Panc1 (cell line): ENCODE measurements at regions not wholly inside any gene's neighbourhood (a gene's known extent, or its start where the extent isn't known, plus 50 kb on each side); places are given as distances from the start of the nearest gene placed in this dataset.

Experiments
- ATAC-seq: fragments of 200-7000 bp; cut with Tn5 transposase; 2 replicates; pipeline ENCODE4 v1.9.1; 2020; ENCODE audit warnings: mild to moderate bottlenecking, moderate library complexity
- BruUV-seq: library from RNA; stranded (reverse); fragments of 400-500 nt; replicated peaks from 2 replicates; lab custom pipeline; 2021; lab: Mats Ljungman, UMichigan
- CTCF ChIA-PET: fragments of 300-600 bp; sonication (Branson Sonifier 250); formaldehyde crosslinking; loops from one replicate; lab custom pipeline; 2022; ENCODE audit warnings: antibody characterized with exemption; lab: Charles Lee
- POLR2A ChIA-PET: fragments of 300-600 bp; sonication (Branson Sonifier 250); formaldehyde crosslinking; loops from one replicate; lab custom pipeline; 2022; ENCODE audit warnings: antibody characterized with exemption; lab: Charles Lee
- DNase-seq: peaks from one replicate; pipeline ENCODE4 v3.0.0-alpha.2; 2010; ENCODE audit warnings: low read depth, low spot score
- H3K27ac ChIP-seq: 2 replicates; pipeline ENCODE4 v1.5.1; 2011; ENCODE audit warnings: mild to moderate bottlenecking, low read length, inconsistent platforms
- H3K27me3 ChIP-seq: fragments of 200-500 bp; sonication (Bioruptor generic); 2 replicates; pipeline ENCODE4 v1.6.0; 2014; ENCODE audit warnings: low read length, inconsistent platforms; ENCODE audit not compliant: control insufficient read depth, insufficient read depth
- H3K36me3 ChIP-seq: fragments of 200-500 bp; sonication (Bioruptor generic); 2 replicates; pipeline ENCODE4 v1.5.1; 2014; ENCODE audit warnings: inconsistent platforms, mild to moderate bottlenecking, low read length, moderate library complexity; ENCODE audit not compliant: control insufficient read depth, insufficient read depth
- H3K4me1 ChIP-seq: 2 replicates; pipeline ENCODE4 v1.5.1; 2011; ENCODE audit warnings: inconsistent platforms, mild to moderate bottlenecking, low read length, moderate library complexity; ENCODE audit not compliant: control insufficient read depth, insufficient read depth
- H3K4me3 ChIP-seq, 2 experiments: 2 replicates each; pipeline ENCODE4 v1.5.1; 2011 to 2012; ENCODE audit warnings: low read depth in 2 of 2, low read length in 2 of 2, mild to moderate bottlenecking in 2 of 2, inconsistent platforms in 1 of 2, moderate library complexity in 1 of 2
- H3K9me3 ChIP-seq: fragments of 200-500 bp; sonication (Bioruptor generic); 2 replicates; pipeline ENCODE4 v1.5.1; 2014; ENCODE audit warnings: low read depth, mild to moderate bottlenecking, inconsistent platforms, low read length, moderate library complexity; ENCODE audit not compliant: control insufficient read depth, insufficient read depth
- POLR2AphosphoS5 ChIP-seq: IDR thresholded peaks from 2 replicates; pipeline ENCODE4 v1.6.1; 2012; ENCODE audit warnings: mild to moderate bottlenecking, low read depth, low read length, moderate library complexity
- REST ChIP-seq, 2 experiments: IDR thresholded peaks; 2 replicates each; pipeline ENCODE4 v1.6.1; 2011 to 2012; ENCODE audit warnings: low read depth in 2 of 2, control low read depth in 1 of 2, low read length in 1 of 2, mild to moderate bottlenecking in 1 of 2, moderate library complexity in 1 of 2; ENCODE audit not compliant: insufficient read depth in 1 of 2
- SIN3A ChIP-seq: IDR thresholded peaks from 2 replicates; pipeline ENCODE4 v1.6.1; 2012; ENCODE audit warnings: low read depth, mild to moderate bottlenecking, low read length, moderate library complexity, borderline replicate concordance; ENCODE audit not compliant: insufficient read depth
- TCF7L2 ChIP-seq: IDR thresholded peaks from 2 replicates; pipeline ENCODE4 v1.6.1; 2011; ENCODE audit warnings: mild to moderate bottlenecking, low read depth, low read length, inconsistent platforms
- in situ Hi-C: cut with HindIII; loops from 2 replicates; pipeline ENCODE4 v1.10.0; 2016; ENCODE audit warnings: low sequenced_read_pairs, low pct_unique_long_range_greater_than_20kb
- intact Hi-C: fragments of 100-400 bp; cut with micrococcal nuclease; formaldehyde crosslinking; loops from one replicate; pipeline ENCODE4 v1.10.0; 2022; ENCODE audit not compliant: unreplicated experiment
- TF ChIP-seq, protein P1 (sequence below): fragments of 450-650 bp; IDR thresholded peaks from 2 replicates; pipeline ENCODE4 v1.5.1; 2017; ENCODE audit warnings: mild to moderate bottlenecking

DNA sequence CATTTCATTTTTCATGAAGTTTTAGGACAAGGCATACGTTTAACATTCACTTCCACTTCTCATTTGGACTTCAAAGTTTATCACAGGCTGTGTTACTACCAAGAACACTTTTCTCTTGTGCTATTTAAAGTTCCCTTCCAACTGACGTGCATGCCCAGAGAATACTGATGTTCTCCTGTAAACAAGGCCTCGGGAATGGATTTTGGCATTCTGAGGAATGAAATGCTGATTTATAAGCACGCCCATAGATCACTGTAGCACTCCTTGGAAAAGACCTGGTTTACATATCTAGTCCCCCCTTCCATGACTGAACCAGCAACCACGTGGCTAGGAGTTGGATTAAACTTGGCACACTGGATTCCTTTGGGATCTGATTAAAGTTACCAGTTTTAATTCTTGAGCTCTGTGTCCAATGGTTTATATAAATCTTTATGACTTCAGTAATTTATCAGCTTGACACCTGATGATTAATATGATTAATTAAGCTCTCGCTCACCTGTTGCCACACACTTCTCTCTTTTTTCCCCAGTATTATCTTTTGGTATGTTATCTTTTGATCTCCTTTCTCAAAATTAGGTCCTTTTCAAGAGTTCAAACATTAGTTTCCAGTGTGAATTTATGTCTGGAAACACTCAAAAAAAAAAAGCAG, 122.4 kb upstream of the HAND2 start:
- no peak for TF ChIP-seq POLR2AphosphoS5
- TF ChIP-seq, protein P1, sequence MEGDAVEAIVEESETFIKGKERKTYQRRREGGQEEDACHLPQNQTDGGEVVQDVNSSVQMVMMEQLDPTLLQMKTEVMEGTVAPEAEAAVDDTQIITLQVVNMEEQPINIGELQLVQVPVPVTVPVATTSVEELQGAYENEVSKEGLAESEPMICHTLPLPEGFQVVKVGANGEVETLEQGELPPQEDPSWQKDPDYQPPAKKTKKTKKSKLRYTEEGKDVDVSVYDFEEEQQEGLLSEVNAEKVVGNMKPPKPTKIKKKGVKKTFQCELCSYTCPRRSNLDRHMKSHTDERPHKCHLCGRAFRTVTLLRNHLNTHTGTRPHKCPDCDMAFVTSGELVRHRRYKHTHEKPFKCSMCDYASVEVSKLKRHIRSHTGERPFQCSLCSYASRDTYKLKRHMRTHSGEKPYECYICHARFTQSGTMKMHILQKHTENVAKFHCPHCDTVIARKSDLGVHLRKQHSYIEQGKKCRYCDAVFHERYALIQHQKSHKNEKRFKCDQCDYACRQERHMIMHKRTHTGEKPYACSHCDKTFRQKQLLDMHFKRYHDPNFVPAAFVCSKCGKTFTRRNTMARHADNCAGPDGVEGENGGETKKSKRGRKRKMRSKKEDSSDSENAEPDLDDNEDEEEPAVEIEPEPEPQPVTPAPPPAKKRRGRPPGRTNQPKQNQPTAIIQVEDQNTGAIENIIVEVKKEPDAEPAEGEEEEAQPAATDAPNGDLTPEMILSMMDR = no peak
- no peak for TF ChIP-seq REST (IDR thresholded peaks at IDR 0.05; ENCODE audit: insufficient read depth in 1 of 2, low read depth in 2 of 2, low read length in 1 of 2)
- TF ChIP-seq TCF7L2 = no peak
- TF ChIP-seq SIN3A = no peak
- DNase-seq (no peak), ATAC-seq (no peak)
- ChIA-PET CTCF (no interaction called here), POLR2A (no interaction called here)
- no peaks in the 10 kb centered on the region for H3K4me1 ChIP-seq
- intact Hi-C loops (no loop called here), in situ Hi-C loops (no loop called here)
- H3K4me3 ChIP-seq = no peak overlapping the region
- BruUV-seq = no TSS peak
- H3K9me3 ChIP-seq = no peaks in the 10 kb centered on the region
- H3K36me3 ChIP-seq = no peaks in the 10 kb centered on the region
- no peak overlapping the region for H3K27ac ChIP-seq
- H3K27me3 ChIP-seq = no peaks in the 10 kb centered on the region

- H3K4me3 ChIP-seq = no peak overlapping the region
- H3K9me3 ChIP-seq = no peaks in the 10 kb centered on the region
- in situ Hi-C loops = no loop called here
- DNase-seq (no peak), ATAC-seq (no peak)
- H3K4me1 ChIP-seq = no peaks in the 10 kb centered on the region
- no TSS peak for BruUV-seq
- H3K27me3 ChIP-seq = no peaks in the 10 kb centered on the region
- no peaks in the 10 kb centered on the region for H3K36me3 ChIP-seq
- intact Hi-C loops = no loop called here
- CTCF ChIA-PET = no interaction called here
- no peak for TF ChIP-seq TCF7L2
- no peak for TF ChIP-seq REST (IDR thresholded peaks at IDR 0.05; ENCODE audit: insufficient read depth in 1 of 2, low read depth in 2 of 2, low read length in 1 of 2)
- TF ChIP-seq POLR2AphosphoS5 = no peak
- no peak for TF ChIP-seq SIN3A
- TF ChIP-seq, protein P1 = no peak
- POLR2A ChIA-PET = no interaction called here
- H3K27ac ChIP-seq = no peak overlapping the region
Measured at GRCh38 chr4:173651651-173652282, 121.7 kb upstream of the HAND2 start.
